ENCODE measurements at regions not wholly inside any gene's neighbourhood (a gene's known extent, or its start where the extent isn't known, plus 50 kb on each side); places are given as distances from the start of the nearest gene placed in this dataset.

- TF ChIP-seq, protein P1, sequence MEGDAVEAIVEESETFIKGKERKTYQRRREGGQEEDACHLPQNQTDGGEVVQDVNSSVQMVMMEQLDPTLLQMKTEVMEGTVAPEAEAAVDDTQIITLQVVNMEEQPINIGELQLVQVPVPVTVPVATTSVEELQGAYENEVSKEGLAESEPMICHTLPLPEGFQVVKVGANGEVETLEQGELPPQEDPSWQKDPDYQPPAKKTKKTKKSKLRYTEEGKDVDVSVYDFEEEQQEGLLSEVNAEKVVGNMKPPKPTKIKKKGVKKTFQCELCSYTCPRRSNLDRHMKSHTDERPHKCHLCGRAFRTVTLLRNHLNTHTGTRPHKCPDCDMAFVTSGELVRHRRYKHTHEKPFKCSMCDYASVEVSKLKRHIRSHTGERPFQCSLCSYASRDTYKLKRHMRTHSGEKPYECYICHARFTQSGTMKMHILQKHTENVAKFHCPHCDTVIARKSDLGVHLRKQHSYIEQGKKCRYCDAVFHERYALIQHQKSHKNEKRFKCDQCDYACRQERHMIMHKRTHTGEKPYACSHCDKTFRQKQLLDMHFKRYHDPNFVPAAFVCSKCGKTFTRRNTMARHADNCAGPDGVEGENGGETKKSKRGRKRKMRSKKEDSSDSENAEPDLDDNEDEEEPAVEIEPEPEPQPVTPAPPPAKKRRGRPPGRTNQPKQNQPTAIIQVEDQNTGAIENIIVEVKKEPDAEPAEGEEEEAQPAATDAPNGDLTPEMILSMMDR (IDR thresholded peaks at IDR 0.05), result no peak
- no peak for TF ChIP-seq POLR2A (IDR thresholded peaks at IDR 0.05)
Measured at GRCh38 chr21:28138272-28138671, 854.4 kb downstream of the LTN1 start.
